CD4-positive, CD25-positive, alpha-beta regulatory T cell (primary cell): ENCODE measurements at regions not wholly inside any gene's neighbourhood (a gene's known extent, or its start where the extent isn't known, plus 50 kb on each side); places are given as distances from the start of the nearest gene placed in this dataset.

Experiments used
- ATAC-seq, 2 donors: fragments of 150-1000 bp; cut with Tn5 transposase; one replicate each; pipeline ENCODE4 v1.10.0; 2021; ENCODE audit warnings: low read depth in 2 of 2, moderate number of reproducible peaks in 2 of 2, moderate library complexity in 1 of 2
- DNase-seq, 3 donors: peaks; one replicate each; pipeline versions ENCODE4 v3.0.0 to v3.0.0-alpha.2; 2012 to 2022; ENCODE audit warnings: mixed read lengths in 1 of 3
- H3K27ac ChIP-seq: one replicate; pipeline ENCODE4 v1.7.0; 2013; ENCODE audit warnings: mild to moderate bottlenecking, low read length; ENCODE audit not compliant: insufficient read depth, poor library complexity, severe bottlenecking
- H3K27me3 ChIP-seq: one replicate; pipeline ENCODE4 v1.7.0; 2013; ENCODE audit warnings: low read length; ENCODE audit not compliant: control insufficient read depth, insufficient read depth
- H3K36me3 ChIP-seq: one replicate; pipeline ENCODE4 v1.7.0; 2013; ENCODE audit warnings: mild to moderate bottlenecking, low read length, moderate library complexity; ENCODE audit not compliant: control insufficient read depth, insufficient read depth
- H3K4me1 ChIP-seq: 2 replicates; pipeline ENCODE4 v1.7.0; 2013; ENCODE audit warnings: mild to moderate bottlenecking, low read length; ENCODE audit not compliant: insufficient read depth, control insufficient read depth, poor library complexity, severe bottlenecking
- H3K4me3 ChIP-seq: one replicate; pipeline ENCODE4 v1.7.0; 2013; ENCODE audit warnings: low read depth, mild to moderate bottlenecking, low read length, moderate library complexity
- H3K9me3 ChIP-seq, 2 experiments: 1 replicate in 1 of 2; 2 replicates in 1 of 2; pipeline ENCODE4 v1.7.0; 2013; ENCODE audit warnings: low read length in 2 of 2, mild to moderate bottlenecking in 1 of 2, moderate library complexity in 1 of 2; ENCODE audit not compliant: control insufficient read depth in 2 of 2
- H3K27ac Mint-ChIP-seq, 3 donors: one replicate each; pipeline ENCODE4 v1.8.0; 2020 to 2022; ENCODE audit warnings: mild to moderate bottlenecking in 3 of 3, mixed read lengths in 3 of 3, moderate library complexity in 2 of 3
- H3K27me3 Mint-ChIP-seq: one replicate; pipeline ENCODE4 v1.8.0; 2022; ENCODE audit warnings: mild to moderate bottlenecking, mixed read lengths
- H3K36me3 Mint-ChIP-seq: one replicate; pipeline ENCODE4 v1.8.0; 2020; ENCODE audit warnings: mixed read lengths
- H3K4me1 Mint-ChIP-seq, 4 donors: one replicate each; pipeline ENCODE4 v1.8.0; 2020 to 2022; ENCODE audit warnings: mixed read lengths in 4 of 4, mild to moderate bottlenecking in 1 of 4
- H3K4me3 Mint-ChIP-seq, 4 donors: one replicate each; pipeline ENCODE4 v1.8.0; 2020 to 2022; ENCODE audit warnings: mild to moderate bottlenecking in 4 of 4, mixed read lengths in 4 of 4, moderate library complexity in 3 of 4
- H3K9me3 Mint-ChIP-seq, 7 donors: one replicate each; pipeline ENCODE4 v1.8.0; 2020 to 2022; ENCODE audit warnings: mixed read lengths in 7 of 7, mild to moderate bottlenecking in 3 of 7, moderate library complexity in 2 of 7

DNA sequence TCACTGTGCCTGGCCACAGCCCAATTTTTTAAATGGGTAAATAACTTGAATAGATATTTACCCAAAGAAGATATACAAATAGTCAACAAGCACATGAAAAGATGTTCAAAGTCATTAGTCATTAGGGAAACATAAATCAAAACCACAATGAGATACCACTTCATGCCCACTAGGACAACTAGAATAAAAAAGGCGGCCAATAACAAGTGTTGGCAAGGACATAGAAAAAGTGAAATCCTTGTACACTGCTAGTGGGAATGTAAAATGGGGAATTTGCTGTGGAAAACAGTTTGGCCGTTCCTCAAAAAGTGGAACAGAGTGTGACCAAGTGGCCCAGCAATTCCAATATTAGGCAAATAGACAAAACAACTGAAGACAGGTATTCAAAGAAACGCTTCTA lies 270.1 kb downstream of the TFCP2L1 start:
- H3K4me3 Mint-ChIP-seq: no peak overlapping the region
- ATAC-seq: no peak
- H3K4me3 ChIP-seq: no peak overlapping the region
- no peak for DNase-seq
- H3K4me1 ChIP-seq: no peaks in the 10 kb centered on the region
- peaks cover 0 to 8% (median 5%) of the 10 kb centered on the region in 7 donors for H3K9me3 Mint-ChIP-seq
- H3K27me3 ChIP-seq: peaks cover 3% of the 10 kb centered on the region
- no peak overlapping the region for H3K27ac ChIP-seq
- no peaks in the 10 kb centered on the region for H3K9me3 ChIP-seq
- no peaks in the 10 kb centered on the region for H3K36me3 Mint-ChIP-seq
- no peaks in the 10 kb centered on the region for H3K27me3 Mint-ChIP-seq
- H3K4me1 Mint-ChIP-seq: no peaks in the 10 kb centered on the region
- H3K36me3 ChIP-seq: no peaks in the 10 kb centered on the region
- no peak overlapping the region for H3K27ac Mint-ChIP-seq

- ATAC-seq: no peak
- H3K4me3 Mint-ChIP-seq: no peak overlapping the region
Observed at GRCh38 chr2:121015971-121016485, 269.0 kb downstream of the TFCP2L1 start.

DNA sequence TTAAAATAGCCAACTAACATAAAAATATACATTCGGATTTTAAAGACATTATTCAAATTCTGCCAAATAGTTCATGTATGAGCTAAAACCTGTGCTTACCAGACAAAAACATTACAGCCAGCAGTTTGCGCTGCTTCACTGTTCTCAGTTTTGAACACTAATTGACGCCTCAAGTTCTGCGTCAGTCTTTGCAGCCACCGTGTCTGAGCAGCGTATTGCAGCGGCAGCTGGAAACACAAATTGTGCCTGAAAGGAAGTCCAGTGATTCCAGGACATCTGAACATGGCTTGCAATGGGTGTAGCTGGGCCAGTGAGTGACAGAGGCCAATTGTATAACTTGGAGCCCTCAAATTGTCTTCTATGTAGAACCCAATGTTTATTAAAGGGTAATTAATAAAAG lies 267.6 kb downstream of the TFCP2L1 start:
- Histone ChIP-seq H3K4me1 (no peaks in the 10 kb centered on the region), H3K27ac (no peak overlapping the region), H3K4me3 (no peak overlapping the region), H3K36me3 (no peaks in the 10 kb centered on the region), H3K9me3 (no peaks in the 10 kb centered on the region), H3K27me3 (peaks cover 3% of the 10 kb centered on the region)
- H3K36me3 Mint-ChIP-seq: no peaks in the 10 kb centered on the region
- no peak for DNase-seq
- ATAC-seq: no peak
- H3K4me3 Mint-ChIP-seq: no peak overlapping the region
- H3K27ac Mint-ChIP-seq: no peak overlapping the region
- no peaks in the 10 kb centered on the region for H3K4me1 Mint-ChIP-seq
- H3K9me3 Mint-ChIP-seq: peaks cover 0 to 6% (median 3%) of the 10 kb centered on the region in 7 donors
- no peaks in the 10 kb centered on the region for H3K27me3 Mint-ChIP-seq

More at GRCh38 chr2:121015971-121016485, 269.0 kb downstream of the TFCP2L1 start:
- Mint-ChIP-seq H3K9me3 (peaks cover 0 to 7% (median 5%) of the 10 kb centered on the region in 7 donors), H3K4me1 (no peaks in the 10 kb centered on the region), H3K27me3 (no peaks in the 10 kb centered on the region), H3K27ac (no peak overlapping the region), H3K36me3 (no peaks in the 10 kb centered on the region)
- Histone ChIP-seq H3K9me3 (no peaks in the 10 kb centered on the region), H3K27ac (no peak overlapping the region), H3K4me3 (no peak overlapping the region), H3K27me3 (peaks cover 3% of the 10 kb centered on the region), H3K36me3 (no peaks in the 10 kb centered on the region), H3K4me1 (no peaks in the 10 kb centered on the region)
- DNase-seq: no peak

- no peaks in the 10 kb centered on the region for H3K27me3 Mint-ChIP-seq
- Histone ChIP-seq H3K27ac (no peak overlapping the region), H3K4me1 (no peaks in the 10 kb centered on the region), H3K9me3 (no peaks in the 10 kb centered on the region), H3K27me3 (peaks cover 3% of the 10 kb centered on the region), H3K36me3 (no peaks in the 10 kb centered on the region), H3K4me3 (no peak overlapping the region)
- H3K27ac Mint-ChIP-seq: no peak overlapping the region
- no peak for ATAC-seq
- H3K36me3 Mint-ChIP-seq: no peaks in the 10 kb centered on the region
- H3K9me3 Mint-ChIP-seq: peaks cover 0 to 6% (median 3%) of the 10 kb centered on the region in 7 donors
- DNase-seq: no peak
- H3K4me3 Mint-ChIP-seq: no peak overlapping the region
- H3K4me1 Mint-ChIP-seq: no peaks in the 10 kb centered on the region
Observed at GRCh38 chr2:121018136-121019061, 266.6 kb downstream of the TFCP2L1 start.

DNA sequence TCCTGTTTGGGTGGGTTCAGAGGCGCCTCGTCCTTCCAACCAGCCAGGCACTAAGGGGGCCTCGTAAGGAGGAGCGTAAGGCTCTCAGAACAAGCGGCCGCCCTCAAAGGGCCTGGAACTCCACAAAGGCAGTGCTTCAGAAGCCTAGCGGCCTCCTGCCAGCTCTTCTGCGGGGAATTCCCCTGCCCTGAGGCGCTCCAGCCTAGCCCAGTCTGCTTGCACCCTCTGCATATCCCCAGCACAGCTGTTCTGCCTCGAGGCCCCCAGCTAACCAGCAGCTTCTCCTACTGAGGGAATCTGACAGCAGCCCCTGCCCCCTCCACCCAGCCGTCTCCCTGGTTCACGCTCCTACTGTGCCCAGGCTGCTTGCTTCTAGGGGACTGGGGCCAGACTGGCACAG lies 265.9 kb downstream of the TFCP2L1 start:
- Mint-ChIP-seq H3K27ac (no peak overlapping the region), H3K4me3 (no peak overlapping the region), H3K27me3 (no peaks in the 10 kb centered on the region), H3K36me3 (no peaks in the 10 kb centered on the region), H3K9me3 (peaks cover 0 to 6% (median under 1%) of the 10 kb centered on the region in 7 donors), H3K4me1 (no peaks in the 10 kb centered on the region)
- Histone ChIP-seq H3K27me3 (no peaks in the 10 kb centered on the region), H3K36me3 (no peaks in the 10 kb centered on the region), H3K4me3 (no peak overlapping the region), H3K27ac (no peak overlapping the region), H3K9me3 (no peaks in the 10 kb centered on the region), H3K4me1 (no peaks in the 10 kb centered on the region)
- DNase-seq (no peak), ATAC-seq (no peak)

DNA sequence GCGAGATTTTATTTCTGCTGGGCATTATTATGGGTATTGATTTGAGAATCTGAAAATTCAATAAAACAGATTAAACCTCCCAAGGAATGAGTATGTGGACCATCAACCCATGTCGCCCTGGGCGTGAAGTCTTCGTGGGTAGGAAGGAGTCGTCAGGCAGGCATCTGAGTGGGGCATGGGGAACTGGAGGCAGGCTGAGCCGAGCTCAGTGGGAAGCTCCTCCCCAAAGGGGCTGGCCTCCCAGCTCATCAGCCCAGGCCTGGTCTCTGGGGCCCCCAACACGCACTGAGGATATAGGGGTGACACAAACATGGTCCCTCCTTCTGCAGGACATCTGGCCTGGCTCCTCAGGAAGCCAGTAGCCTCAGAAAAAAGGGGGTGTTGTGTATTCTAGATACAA lies 265.2 kb downstream of the TFCP2L1 start:
- Mint-ChIP-seq H3K27me3 (no peaks in the 10 kb centered on the region), H3K27ac (no peak overlapping the region), H3K4me3 (no peak overlapping the region), H3K9me3 (peaks cover 0 to 4% (median 0%) of the 10 kb centered on the region in 7 donors), H3K36me3 (no peaks in the 10 kb centered on the region), H3K4me1 (no peaks in the 10 kb centered on the region)
- H3K4me3 ChIP-seq: no peak overlapping the region
- H3K9me3 ChIP-seq: no peaks in the 10 kb centered on the region
- DNase-seq (no peak), ATAC-seq (no peak)
- no peak overlapping the region for H3K27ac ChIP-seq
- H3K4me1 ChIP-seq: no peaks in the 10 kb centered on the region
- no peaks in the 10 kb centered on the region for H3K27me3 ChIP-seq
- H3K36me3 ChIP-seq: no peaks in the 10 kb centered on the region

GRCh38 chr2:121021685-121022084 lies 263.3 kb downstream of the TFCP2L1 start:
- DNase-seq: no peak
- Histone ChIP-seq H3K27ac (no peak overlapping the region), H3K36me3 (no peaks in the 10 kb centered on the region), H3K27me3 (no peaks in the 10 kb centered on the region), H3K4me3 (no peak overlapping the region), H3K9me3 (no peaks in the 10 kb centered on the region), H3K4me1 (no peaks in the 10 kb centered on the region)
- no peaks in the 10 kb centered on the region for H3K27me3 Mint-ChIP-seq
- no peaks in the 10 kb centered on the region for H3K4me1 Mint-ChIP-seq
- H3K36me3 Mint-ChIP-seq: no peaks in the 10 kb centered on the region
- no peak for ATAC-seq
- no peak overlapping the region for H3K4me3 Mint-ChIP-seq
- H3K27ac Mint-ChIP-seq: no peak overlapping the region
- H3K9me3 Mint-ChIP-seq: peaks cover 0 to 5% (median 2%) of the 10 kb centered on the region in 7 donors

DNA sequence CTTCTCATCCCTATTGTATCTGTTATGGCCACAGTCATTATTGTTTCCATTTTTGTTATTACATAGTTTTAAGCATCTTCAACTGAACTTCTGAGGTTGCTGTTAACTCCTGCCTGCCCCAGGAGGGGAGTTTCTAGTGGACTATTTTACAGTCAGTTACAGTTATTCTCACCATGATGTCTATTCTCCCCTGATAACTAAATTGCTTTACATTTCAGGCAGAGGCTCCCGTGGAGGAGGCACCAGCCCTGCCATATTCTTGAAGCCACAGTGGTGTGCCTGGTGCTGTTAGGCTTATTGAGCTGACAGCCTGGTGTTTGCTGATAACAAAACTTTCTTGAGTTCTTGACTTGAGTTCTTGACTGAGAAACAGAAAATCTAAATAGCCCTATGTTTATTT lies 256.4 kb downstream of the TFCP2L1 start:
- DNase-seq (no peak), ATAC-seq (no peak)
- H3K36me3 ChIP-seq: no peaks in the 10 kb centered on the region
- Mint-ChIP-seq H3K4me3 (no peak overlapping the region), H3K9me3 (peaks cover 0 to 5% (median 2%) of the 10 kb centered on the region in 7 donors), H3K27me3 (peaks cover 8% of the 10 kb centered on the region), H3K27ac (no peak overlapping the region), H3K4me1 (no peaks in the 10 kb centered on the region), H3K36me3 (no peaks in the 10 kb centered on the region)
- no peak overlapping the region for H3K27ac ChIP-seq
- no peaks in the 10 kb centered on the region for H3K4me1 ChIP-seq
- H3K27me3 ChIP-seq: no peaks in the 10 kb centered on the region
- H3K9me3 ChIP-seq: no peaks in the 10 kb centered on the region
- H3K4me3 ChIP-seq: no peak overlapping the region
